Smooth muscle cell (in vitro differentiated cells): ENCODE measurements at regions not wholly inside any gene's neighbourhood (a gene's known extent, or its start where the extent isn't known, plus 50 kb on each side); places are given as distances from the start of the nearest gene placed in this dataset.

ENCODE experiments used
- DNase-seq: peaks from one replicate; lab custom pipeline; 2025; ENCODE audit not compliant: unreplicated experiment; lab: John Stamatoyannopoulos, UW
- H2AFZ ChIP-seq: fragments of 200-600 bp; sonication (generic); 2 replicates; pipeline ENCODE4 v1.6.0; 2016; ENCODE audit warnings: antibody characterized with exemption, low read depth, mild to moderate bottlenecking
- H3F3A ChIP-seq: fragments of 200-600 bp; sonication (generic); 2 replicates; pipeline ENCODE4 v1.6.0; 2017; ENCODE audit warnings: antibody characterized with exemption, low read depth
- H3K27ac ChIP-seq: fragments of 200-600 bp; sonication (generic); 2 replicates; pipeline ENCODE4 v1.5.1; 2016; ENCODE audit warnings: low read depth, mild to moderate bottlenecking
- H3K27me3 ChIP-seq: fragments of 200-600 bp; sonication (generic); 2 replicates; pipeline ENCODE4 v1.6.1; 2016; ENCODE audit warnings: low read depth, mild to moderate bottlenecking
- H3K36me3 ChIP-seq: fragments of 200-600 bp; sonication (generic); 2 replicates; pipeline ENCODE4 v1.5.1; 2016; ENCODE audit warnings: low read depth
- H3K4me1 ChIP-seq: fragments of 200-600 bp; sonication (generic); 2 replicates; pipeline ENCODE4 v1.5.1; 2016; ENCODE audit warnings: low read depth
- H3K4me2 ChIP-seq: fragments of 200-600 bp; sonication (generic); 2 replicates; pipeline ENCODE4 v1.6.0; 2016; ENCODE audit warnings: mild to moderate bottlenecking
- H3K4me3 ChIP-seq: fragments of 200-600 bp; sonication (generic); 2 replicates; pipeline ENCODE4 v1.5.1; 2016; ENCODE audit warnings: mild to moderate bottlenecking
- H3K79me2 ChIP-seq: fragments of 200-600 bp; sonication (generic); 2 replicates; pipeline ENCODE4 v1.6.0; 2016; ENCODE audit warnings: low read depth, mild to moderate bottlenecking
- H3K9ac ChIP-seq: fragments of 200-600 bp; sonication (generic); 2 replicates; pipeline ENCODE4 v1.6.0; 2016; ENCODE audit warnings: low read depth
- H3K9me3 ChIP-seq: fragments of 200-600 bp; sonication (generic); replicated peaks from 2 replicates; pipeline ENCODE4 v1.5.1; 2016; ENCODE audit warnings: low read depth
- H4K20me1 ChIP-seq: fragments of 200-600 bp; sonication (generic); 2 replicates; pipeline ENCODE4 v1.6.0; 2016; ENCODE audit warnings: low read depth
- CTCF ChIP-seq: fragments of 200-600 bp; sonication (generic); IDR thresholded peaks from 2 replicates; pipeline ENCODE4 v1.5.1; 2017; ENCODE audit warnings: borderline replicate concordance, mild to moderate bottlenecking, antibody characterized with exemption; ENCODE audit not compliant: insufficient read depth, poor library complexity, severe bottlenecking
- WGBS: methylation state at CpG from one replicate; pipeline ENCODE4 v1.1.7; 2016; ENCODE audit warnings: low lambda C conversion rate; 5-methylcytosine and 5-hydroxymethylcytosine counted together

DNA sequence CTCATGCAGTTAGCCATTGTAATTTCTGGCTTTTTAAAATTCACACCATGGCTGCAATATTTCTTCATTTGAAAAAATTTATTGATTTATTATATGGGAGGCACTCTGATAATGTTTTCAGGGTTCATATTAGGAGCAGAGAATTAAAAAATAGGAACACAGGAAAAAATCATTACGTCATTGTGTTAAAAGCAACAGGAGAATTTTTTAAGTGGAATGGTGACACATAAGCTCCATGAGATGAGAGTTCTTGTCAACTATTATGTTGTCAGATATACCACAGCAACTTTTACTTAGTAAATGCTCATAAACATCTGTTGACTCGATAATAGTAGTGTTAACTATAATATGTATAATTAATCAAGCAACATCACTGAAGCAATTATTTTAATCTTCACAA lies 400.1 kb downstream of the TDRD3 start:
- Histone ChIP-seq H3K9ac (no peak overlapping the region), H3K27me3 (no peaks in the 10 kb centered on the region), H4K20me1 (no peaks in the 10 kb centered on the region), H3K4me1 (no peaks in the 10 kb centered on the region), H2AFZ (no peak overlapping the region), H3K4me3 (no peak overlapping the region), H3K4me2 (no peak overlapping the region), H3K9me3 (no peaks in the 10 kb centered on the region), H3K79me2 (no peaks in the 10 kb centered on the region), H3F3A (no peaks in the 10 kb centered on the region), H3K36me3 (no peaks in the 10 kb centered on the region), H3K27ac (no peak overlapping the region)
- DNase-seq: no peak
- 76% methylated on average over 2 of the region's 2 CpGs for WGBS
- no peak for TF ChIP-seq CTCF

DNA sequence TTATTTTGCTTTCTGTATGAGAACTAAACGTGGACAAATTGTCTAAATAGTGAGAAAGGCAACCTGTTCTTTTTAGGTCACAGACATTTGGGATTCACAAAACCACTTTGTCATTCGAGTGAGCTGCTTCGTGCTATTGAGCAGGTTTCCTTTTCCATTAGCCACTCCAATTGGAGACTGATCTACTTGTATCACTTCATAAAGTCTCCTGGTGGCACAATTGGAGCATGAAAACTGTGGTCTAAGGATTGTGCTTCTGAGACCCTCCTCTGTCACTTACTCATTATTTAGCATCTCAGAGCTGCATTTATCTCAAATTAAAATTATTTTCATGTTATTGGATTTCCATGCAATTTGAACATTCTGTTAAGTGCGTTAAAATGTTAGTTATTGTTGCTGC lies 397.7 kb downstream of the TDRD3 start:
- Histone ChIP-seq H4K20me1 (no peaks in the 10 kb centered on the region), H3K4me1 (no peaks in the 10 kb centered on the region), H2AFZ (no peak overlapping the region), H3K36me3 (no peaks in the 10 kb centered on the region), H3K4me2 (no peak overlapping the region), H3K9me3 (no peaks in the 10 kb centered on the region), H3K27ac (no peak overlapping the region), H3K4me3 (no peak overlapping the region), H3K27me3 (no peaks in the 10 kb centered on the region), H3K79me2 (no peaks in the 10 kb centered on the region), H3K9ac (no peak overlapping the region), H3F3A (no peaks in the 10 kb centered on the region)
- WGBS: 68% methylated on average over 4 of the region's 4 CpGs
- no peak for DNase-seq
- no peak for TF ChIP-seq CTCF

GRCh38 chr13:60790620-60791019 lies 393.6 kb downstream of the TDRD3 start:
- Histone ChIP-seq H3K9ac (no peak overlapping the region), H3F3A (no peaks in the 10 kb centered on the region), H3K4me1 (no peaks in the 10 kb centered on the region), H3K27me3 (no peaks in the 10 kb centered on the region), H3K9me3 (no peaks in the 10 kb centered on the region), H3K27ac (no peak overlapping the region), H3K4me2 (no peak overlapping the region), H3K4me3 (no peak overlapping the region), H3K36me3 (no peaks in the 10 kb centered on the region), H2AFZ (peak overlapping the region; percentile 19), H3K79me2 (no peaks in the 10 kb centered on the region), H4K20me1 (no peaks in the 10 kb centered on the region)
- DNase-seq: no peak
- 71% methylated on average over 5 of the region's 5 CpGs for WGBS
- TF ChIP-seq CTCF: no peak

GRCh38 chr13:60788156-60788829 lies 391.3 kb downstream of the TDRD3 start:
- no peak for TF ChIP-seq CTCF
- no peaks in the 10 kb centered on the region for H3K4me1 ChIP-seq
- no peak overlapping the region for H3K4me2 ChIP-seq
- no peaks in the 10 kb centered on the region for H3F3A ChIP-seq
- H3K9ac ChIP-seq: no peak overlapping the region
- no peaks in the 10 kb centered on the region for H3K9me3 ChIP-seq
- no peak overlapping the region for H3K27ac ChIP-seq
- 87% methylated on average over 3 of the region's 3 CpGs for WGBS
- H3K36me3 ChIP-seq: no peaks in the 10 kb centered on the region
- DNase-seq: no peak
- H2AFZ ChIP-seq: no peak overlapping the region
- H3K27me3 ChIP-seq: no peaks in the 10 kb centered on the region
- no peaks in the 10 kb centered on the region for H4K20me1 ChIP-seq
- H3K79me2 ChIP-seq: no peaks in the 10 kb centered on the region
- no peak overlapping the region for H3K4me3 ChIP-seq
